NCI-H1048 (cell line): ENCODE measurements at regions not wholly inside any gene's neighbourhood (a gene's known extent, or its start where the extent isn't known, plus 50 kb on each side); places are given as distances from the start of the nearest gene placed in this dataset.
A peak's percentile ranks its signal among the peaks of the same experiment; 100 is the strongest.
"Not testable (repeated sequence)": the region's sequence is repeated elsewhere in the genome, so short reads cannot be mapped to it uniquely, and the experiment has no call there.

Experiments used
- DNase-seq: peaks from one replicate; lab custom pipeline; 2025; lab: John Stamatoyannopoulos, UW

DNA sequence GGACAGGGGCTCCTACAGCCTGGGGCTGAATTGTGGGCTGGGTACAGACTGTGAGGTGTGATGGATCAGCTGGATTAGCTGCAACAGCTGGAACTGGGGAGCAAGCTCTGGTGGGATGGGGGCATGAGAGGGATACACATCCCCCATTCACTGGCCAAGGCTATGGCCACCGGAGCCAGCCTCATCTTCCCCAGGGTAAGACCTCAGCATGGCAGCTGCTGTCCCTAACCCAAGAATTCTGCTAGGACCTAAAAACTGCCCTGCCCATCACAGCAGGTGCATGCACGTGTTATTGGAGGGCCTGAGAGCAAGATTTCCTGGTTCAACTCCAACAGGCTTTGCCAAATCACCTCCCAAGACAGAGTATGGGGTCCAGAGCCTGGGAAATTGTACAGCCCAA is 258.6 kb upstream of the AGTR2 start:
- no peak for DNase-seq

DNA sequence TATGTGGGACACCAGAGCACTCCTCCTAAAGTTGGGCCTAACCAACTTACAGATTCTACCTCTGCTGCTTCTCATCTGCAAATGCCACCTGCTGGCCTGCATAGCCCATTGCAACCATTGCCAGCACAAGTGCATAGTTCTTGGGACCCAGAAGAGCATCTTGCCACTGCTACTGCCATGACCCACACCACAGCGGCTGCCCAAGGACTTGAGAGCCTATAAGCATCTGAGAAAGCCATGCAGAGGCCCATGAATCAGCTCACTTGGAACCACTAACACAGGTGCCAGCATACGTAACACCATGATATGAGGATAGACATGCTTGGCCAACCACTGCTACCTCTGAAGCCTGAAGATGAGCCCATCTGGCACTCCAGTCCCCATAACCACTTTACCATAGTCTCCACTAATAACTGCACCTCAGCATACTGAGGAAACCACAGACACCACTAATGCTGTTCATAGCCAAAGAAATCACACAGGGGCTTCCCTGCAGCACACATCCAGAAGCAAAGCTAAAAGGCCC is 258.1 kb upstream of the AGTR2 start:
- DNase-seq: no peak

GRCh38 chrX:115913575-115913974 is 257.0 kb upstream of the AGTR2 start:
- DNase-seq: no peak

- DNase-seq: not testable (repeated sequence)
These were observed 254.9 kb upstream of the AGTR2 start for GRCh38 chrX:115915625-115916024.

- no peak for DNase-seq
These were observed 241.1 kb upstream of the AGTR2 start for GRCh38 chrX:115929480-115929879.

DNA sequence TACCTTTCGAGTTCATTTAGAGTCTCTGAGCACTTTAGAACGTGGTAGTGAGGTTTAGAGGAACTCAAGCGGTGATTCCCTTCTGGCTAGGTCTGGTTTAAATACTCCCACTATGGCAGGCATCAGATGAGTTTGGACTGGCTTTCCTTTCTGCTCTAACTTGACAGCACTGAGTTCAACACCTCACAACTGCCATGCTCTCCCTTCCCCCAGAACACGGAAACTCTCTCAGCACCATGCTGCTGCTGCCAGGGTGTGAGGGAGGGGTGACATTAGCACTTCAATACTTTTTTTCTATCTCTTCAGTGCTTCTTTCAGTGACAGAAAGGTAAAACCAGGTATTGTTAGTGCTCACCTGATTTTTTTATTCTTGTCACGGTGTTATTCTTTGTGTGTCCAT is 234.5 kb upstream of the AGTR2 start:
- no peak for DNase-seq

GRCh38 chrX:115939070-115939469 is 231.5 kb upstream of the AGTR2 start:
- DNase-seq: no peak

DNA sequence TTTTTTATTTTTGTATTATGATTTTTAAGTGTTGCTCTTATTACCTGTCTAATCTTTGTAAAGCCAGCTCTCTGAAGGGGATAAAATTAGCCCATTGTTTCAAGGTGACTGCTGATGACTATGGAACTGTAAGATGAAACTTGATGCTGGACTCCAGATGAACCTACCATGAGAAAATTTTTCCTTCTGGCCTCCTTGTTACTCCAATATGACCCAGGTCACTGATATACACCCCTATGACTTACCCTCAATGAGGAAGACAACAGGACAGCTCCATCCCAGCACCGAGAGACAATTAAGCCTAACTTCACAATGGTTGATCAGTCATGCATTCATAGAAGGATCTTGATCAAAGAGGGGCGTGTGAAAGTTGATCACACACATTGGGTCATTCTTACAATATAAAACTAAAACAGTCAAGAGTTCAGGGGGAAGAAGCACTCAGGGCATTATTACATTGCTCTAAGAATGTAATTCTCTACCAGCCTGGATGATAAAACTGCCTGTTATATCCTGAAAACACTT is 230.8 kb upstream of the AGTR2 start:
- DNase-seq: no peak

GRCh38 chrX:115940348-115940747 is 230.2 kb upstream of the AGTR2 start:
- DNase-seq: no peak

DNA sequence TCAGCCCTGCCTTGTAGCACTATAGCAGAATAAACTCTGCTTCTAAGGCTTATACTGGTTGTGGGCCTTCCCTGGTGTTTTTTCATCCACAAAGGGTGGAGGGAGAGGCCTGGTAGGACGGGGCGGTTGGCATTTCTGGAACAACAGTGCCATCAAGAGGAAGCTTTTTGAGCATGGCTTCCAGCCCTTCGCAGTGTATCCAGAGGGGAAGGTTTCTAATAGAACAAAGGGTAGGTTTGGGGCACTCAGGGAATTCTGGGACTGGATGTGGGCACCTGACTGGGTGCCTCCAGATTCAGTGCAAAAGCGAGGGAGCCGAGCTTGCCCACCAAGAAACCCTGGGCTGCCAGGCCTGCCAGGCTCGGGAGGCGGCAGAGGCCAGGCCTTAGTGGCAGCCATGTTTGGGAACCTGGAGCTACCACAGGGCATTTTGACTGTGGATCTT is 229.6 kb upstream of the AGTR2 start:
- peak; percentile 15 for DNase-seq

GRCh38 chrX:115941388-115941787 is 229.2 kb upstream of the AGTR2 start:
- no peak for DNase-seq

DNA sequence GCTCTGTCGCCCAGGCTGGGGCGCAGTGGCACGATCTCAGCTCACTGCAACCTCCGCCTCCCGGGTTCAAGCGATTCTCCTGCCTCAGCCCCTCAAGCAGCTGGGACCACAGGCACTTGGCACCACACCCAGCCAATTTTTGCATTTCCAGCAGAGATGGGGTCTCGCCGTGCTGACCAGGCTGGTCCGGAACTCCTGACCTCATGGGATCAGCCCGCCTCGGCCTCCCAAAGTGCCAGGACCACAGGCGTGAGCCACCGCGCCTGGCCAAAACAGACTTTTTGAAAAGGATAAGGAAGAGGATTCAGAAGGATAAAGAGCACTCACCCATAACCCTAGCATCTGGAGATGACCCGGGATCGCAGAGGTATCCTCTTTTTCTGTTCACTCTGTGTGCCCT is 224.5 kb upstream of the AGTR2 start:
- no peak for DNase-seq

GRCh38 chrX:115948018-115948923 is 222.3 kb upstream of the AGTR2 start:
- DNase-seq: no peak

DNA sequence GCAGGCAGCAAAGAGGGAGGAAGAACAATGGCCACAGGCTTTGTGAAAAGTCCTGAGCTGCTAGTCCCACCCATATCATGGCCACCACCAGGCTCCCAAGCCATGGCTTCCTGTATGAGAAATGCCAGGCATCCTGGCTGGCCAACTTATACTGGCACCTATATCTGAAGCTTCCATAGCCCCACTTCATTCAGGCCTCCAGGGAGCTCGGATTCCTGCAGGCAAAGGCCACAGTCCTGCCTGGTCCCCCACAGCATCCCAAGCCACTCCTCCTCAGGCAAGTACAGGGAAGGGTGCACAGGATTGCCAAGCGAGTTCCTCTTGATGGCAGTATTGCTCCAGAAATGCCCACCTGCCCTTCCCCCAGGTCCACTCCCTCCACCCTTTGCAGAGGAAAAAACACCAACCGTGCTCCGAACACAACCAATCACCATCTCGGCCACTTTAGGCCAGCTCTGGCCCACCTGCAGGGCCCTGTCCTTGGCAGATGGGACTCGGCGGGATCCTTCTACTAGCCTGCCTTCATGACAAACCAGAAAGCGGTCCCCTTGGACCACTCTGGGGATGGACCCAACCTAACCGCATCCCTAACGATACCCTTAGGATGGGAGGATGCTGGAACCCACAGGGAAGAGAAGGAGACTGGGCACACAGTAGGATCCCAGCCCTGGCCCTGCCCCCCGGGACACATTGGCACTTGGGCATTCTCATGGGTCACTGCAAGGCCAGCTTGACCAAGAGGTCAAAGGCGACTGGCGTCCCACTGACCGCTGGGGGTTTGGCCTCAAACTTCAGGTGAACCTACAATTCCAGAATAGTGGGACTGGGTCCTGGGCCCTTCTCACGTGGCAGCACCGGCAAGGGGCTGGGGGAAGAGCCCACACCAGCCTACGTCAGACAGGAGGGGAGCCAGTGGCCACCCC is 220.4 kb upstream of the AGTR2 start:
- no peak for DNase-seq

DNA sequence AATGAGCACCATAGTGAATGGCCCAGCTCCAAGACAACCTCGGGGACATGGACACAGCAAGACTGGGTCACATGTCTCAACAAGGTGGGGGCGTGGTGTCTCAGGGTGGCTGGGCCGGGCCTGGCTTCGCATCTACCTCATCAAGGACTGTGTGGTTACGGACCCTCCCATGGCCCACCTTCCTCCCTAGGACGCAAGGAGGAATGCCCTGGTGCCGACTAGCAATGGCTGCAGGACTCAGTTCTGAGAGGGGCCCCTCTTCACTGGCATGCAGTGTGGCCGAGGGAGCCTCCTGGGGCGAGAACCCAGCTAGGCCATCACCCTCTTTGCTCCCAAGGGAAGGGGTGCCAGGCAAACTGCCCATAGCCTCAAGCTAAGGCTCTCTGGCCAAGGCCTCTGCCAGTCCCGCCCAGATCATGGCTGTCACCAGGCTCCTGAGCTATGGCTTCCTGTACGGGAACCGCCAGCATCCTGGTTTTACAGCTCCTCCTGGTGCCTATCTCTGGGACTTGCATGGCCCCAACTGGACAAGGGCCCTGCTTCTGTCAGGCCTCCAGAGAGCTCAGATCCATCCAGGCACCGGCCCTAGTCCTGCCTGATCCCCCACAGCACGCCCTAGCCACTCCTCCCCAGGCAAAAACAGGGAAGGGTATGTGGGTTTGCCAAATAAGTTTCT is 218.0 kb upstream of the AGTR2 start:
- DNase-seq: no peak

DNA sequence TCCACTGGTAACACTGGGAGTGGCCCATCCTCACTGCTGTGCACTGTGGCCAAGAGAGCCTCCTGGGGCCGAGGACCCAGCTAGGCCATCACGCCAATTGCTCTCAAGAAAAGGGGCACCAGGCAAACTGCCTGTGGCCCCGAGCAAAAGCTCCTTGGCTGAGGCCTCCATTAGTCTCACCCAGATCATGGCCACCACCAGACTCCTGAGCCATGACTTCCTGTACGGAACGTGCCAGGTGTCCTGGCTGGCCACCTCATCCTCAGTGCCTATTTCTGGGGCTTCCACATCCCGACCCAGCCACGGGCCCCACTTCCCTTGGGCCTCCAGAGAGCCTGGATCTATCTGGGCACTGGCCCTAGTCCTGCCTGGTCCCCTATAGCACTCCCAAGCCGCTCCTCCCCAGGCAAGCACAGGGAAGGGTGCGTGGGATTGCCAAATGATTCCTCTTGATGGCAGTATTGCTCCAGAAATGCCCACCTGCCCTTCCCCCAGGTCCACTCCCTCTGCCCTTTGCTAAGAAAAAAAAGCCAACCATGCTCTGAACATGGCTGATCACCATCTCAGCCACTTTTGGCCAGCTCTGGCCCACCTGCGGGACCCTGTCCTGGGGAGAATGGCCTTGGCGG is 212.6 kb upstream of the AGTR2 start:
- DNase-seq: no peak

DNA sequence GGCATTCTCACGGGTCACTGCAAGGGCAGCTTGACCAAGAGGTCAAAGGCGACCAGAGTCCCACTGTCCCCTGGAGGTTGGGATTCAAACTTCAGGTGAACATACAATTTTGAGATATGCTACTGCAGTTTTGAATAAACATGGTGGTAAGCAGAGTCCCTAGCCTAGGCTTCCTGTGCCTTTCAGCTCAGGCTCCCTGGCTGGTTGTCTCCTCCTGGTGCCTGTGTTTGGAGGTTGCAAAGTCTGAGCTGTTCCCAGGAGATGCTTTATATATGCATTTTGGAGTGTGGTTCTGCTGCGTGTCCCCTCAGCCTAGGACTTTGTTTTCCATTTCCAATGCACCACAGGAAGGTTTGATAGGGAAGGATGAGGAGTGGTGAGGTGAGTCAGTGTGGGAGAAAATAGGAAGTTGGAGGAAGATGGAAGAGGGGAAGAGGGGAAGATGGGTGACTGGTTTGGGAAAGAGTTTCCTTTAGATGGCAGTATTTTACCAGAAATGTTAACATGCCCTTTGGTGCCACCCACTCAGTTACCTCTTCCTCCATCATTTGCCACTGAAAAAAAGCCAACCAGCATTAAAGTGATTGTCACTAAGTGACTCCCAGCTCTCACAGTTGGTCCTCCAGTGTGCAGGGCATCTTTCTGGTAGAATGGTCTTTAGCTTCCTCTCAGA is 211.7 kb upstream of the AGTR2 start:
- no peak for DNase-seq

DNA sequence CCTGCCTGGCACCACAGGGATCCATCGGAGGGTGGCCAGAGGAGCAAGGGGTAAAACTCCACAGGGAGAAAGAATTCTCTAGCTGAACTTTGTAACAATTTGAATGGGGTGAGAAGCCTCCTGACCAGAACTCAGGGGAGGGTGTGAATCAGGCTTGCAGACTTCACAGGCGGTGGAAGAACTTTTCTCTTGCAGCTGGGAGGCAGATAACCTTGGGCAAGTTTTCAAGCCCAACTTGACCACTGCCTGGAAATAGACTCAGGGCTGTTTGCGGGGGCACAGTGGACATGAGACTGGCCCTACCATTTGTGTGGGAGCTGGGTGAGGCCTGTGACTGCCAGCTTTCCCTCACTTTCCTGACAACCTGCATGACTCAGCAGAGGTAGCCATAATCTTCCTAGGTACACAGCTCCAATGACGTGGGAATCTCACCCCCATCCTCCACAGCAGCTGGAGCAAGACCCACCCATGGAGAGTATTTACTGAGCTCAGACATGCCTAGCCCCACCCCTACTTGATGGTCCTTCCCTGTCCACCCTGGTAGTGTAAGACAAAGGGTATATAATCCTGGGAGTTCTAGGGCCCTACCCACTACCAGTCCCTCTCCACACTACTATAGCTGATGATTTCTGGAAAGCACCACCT is 210.0 kb upstream of the AGTR2 start:
- no peak for DNase-seq

DNA sequence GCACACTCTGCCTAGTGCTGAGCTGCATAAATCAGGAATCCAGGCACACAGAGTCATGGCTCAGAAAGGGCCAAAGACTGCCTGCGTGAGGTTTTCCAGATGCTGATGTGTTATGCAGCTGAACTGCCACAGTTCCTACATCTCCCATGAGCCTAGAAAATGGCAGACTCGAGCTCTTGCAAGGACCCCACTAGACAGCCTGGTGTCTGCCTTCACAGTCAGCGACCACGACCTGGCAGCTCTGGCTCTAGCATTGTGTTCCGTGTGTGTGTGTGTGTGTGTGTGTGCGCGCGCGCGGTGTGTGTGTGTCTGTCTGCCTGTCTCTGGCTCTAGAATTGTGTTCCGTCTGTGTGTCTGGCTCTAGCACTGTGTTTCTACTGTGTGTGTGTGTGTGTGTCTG is 203.6 kb upstream of the AGTR2 start:
- DNase-seq: no peak
